22Rv1 (cell line): ENCODE measurements at regions not wholly inside any gene's neighbourhood (a gene's known extent, or its start where the extent isn't known, plus 50 kb on each side); places are given as distances from the start of the nearest gene placed in this dataset.

ENCODE experiments used
- H3K27ac ChIP-seq: fragments of 450-650 bp; 2 replicates; pipeline ENCODE4 v1.5.1; 2017
- ZFX ChIP-seq: fragments of 450-650 bp; IDR thresholded peaks from 2 replicates; pipeline ENCODE4 v1.6.1; 2017; ENCODE audit warnings: antibody characterized with exemption, borderline replicate concordance
- TF ChIP-seq, protein P1 (sequence below): fragments of 450-650 bp; IDR thresholded peaks from 2 replicates; pipeline ENCODE4 v1.5.1; 2017; ENCODE audit warnings: mild to moderate bottlenecking

DNA sequence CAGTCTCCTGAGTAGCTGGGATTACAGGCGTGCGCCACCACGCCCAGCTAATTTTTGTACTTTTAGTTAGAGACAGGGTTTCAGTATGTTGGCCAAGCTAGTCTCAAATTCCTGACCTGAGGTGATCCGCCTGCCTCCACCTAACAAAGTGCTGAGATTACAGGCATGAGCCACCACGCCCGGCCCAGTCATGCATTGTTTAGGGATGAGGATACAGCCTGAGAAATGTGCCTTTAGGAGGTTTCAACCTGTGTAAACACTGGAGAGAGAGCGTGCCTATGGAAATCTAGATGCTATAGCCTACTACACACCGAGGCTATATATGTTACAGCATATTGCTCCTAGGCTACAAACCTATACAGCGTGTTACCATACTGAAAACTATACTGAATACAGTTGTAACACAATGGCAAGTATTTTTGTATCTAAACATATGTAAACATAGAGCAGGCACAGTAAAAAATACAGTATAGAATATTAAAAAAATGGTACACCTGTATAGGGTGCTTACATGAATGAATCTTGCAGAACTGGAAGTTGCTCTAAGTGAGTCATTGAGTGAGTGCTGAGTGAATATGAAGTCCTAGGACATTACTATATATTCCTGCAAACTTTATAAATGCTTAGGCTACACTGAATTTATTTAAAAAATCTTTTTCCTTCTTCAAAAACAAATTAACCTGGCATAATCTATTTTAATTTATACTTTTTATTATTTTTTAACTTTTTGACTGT is 588.2 kb upstream of the ADGRL3 start:
- no peak overlapping the region for H3K27ac ChIP-seq
- TF ChIP-seq ZFX = no peak
- TF ChIP-seq, protein P1, sequence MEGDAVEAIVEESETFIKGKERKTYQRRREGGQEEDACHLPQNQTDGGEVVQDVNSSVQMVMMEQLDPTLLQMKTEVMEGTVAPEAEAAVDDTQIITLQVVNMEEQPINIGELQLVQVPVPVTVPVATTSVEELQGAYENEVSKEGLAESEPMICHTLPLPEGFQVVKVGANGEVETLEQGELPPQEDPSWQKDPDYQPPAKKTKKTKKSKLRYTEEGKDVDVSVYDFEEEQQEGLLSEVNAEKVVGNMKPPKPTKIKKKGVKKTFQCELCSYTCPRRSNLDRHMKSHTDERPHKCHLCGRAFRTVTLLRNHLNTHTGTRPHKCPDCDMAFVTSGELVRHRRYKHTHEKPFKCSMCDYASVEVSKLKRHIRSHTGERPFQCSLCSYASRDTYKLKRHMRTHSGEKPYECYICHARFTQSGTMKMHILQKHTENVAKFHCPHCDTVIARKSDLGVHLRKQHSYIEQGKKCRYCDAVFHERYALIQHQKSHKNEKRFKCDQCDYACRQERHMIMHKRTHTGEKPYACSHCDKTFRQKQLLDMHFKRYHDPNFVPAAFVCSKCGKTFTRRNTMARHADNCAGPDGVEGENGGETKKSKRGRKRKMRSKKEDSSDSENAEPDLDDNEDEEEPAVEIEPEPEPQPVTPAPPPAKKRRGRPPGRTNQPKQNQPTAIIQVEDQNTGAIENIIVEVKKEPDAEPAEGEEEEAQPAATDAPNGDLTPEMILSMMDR = no peak

DNA sequence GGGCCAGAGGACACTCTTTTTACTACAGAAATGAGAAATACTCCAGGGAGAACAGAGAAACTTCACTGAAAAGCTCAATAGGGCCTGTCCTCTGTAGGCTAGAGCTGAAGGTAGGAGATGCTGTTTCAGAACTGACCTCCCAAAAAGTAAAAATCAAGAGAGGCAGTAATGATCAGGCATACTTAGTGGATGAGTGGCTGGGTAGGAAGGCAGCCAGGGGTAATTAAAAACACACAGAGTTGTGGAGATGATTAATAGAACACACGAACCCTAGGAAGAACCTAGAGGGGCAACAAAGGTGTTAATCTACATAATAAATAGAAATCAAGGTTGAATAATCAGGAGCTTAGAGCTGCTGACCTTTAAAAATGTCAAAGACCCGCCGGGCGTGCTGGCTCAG is 582.4 kb upstream of the ADGRL3 start:
- no peak for TF ChIP-seq ZFX
- TF ChIP-seq, protein P1 = no peak
- no peak overlapping the region for H3K27ac ChIP-seq

DNA sequence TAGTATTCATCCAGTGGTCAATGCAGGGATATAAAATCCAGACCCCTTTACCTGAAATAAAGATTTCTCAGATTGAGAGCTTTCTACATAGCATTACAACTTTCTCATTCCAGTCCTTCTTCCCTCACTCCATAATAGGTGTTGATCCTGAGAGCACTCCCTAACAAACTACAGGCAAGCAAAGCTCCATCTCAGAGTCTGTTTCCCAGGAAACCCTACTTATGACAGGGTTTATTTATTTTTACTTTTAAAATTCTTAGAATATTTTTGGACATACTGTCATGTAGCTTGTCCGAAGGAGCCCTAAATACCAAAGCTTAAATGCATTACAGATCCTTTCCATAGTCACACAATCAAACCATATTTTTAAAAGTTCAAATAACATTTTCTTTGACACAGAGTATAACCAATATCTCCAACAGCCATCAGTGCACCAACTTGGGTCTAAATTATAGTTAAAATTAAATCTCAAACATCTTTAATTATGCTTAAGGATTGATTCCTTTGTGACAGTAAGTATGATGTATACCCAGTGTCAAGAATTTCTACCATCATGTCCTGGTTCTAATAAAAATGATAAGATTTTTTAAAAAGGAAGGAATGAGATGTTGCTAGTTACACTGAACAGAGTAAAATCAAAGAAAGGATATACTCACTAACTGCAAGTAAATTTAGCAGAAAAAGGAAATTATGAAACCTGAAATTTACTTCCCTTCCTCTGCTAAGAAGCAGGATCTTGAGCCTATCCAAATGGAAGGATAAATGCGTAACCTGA is 580.4 kb upstream of the ADGRL3 start:
- no peak overlapping the region for H3K27ac ChIP-seq
- no peak for TF ChIP-seq ZFX
- TF ChIP-seq, protein P1 = no peak

GRCh38 chr4:60637976-60638375 is 562.1 kb upstream of the ADGRL3 start:
- H3K27ac ChIP-seq = no peak overlapping the region
- TF ChIP-seq, protein P1 = no peak
- no peak for TF ChIP-seq ZFX

GRCh38 chr4:60648774-60649173 is 551.4 kb upstream of the ADGRL3 start:
- H3K27ac ChIP-seq = no peak overlapping the region
- TF ChIP-seq ZFX = no peak
- TF ChIP-seq, protein P1 = no peak

- no peak for TF ChIP-seq ZFX
- TF ChIP-seq, protein P1 = no peak
These were observed 547.2 kb upstream of the ADGRL3 start for GRCh38 chr4:60652933-60653332.

DNA sequence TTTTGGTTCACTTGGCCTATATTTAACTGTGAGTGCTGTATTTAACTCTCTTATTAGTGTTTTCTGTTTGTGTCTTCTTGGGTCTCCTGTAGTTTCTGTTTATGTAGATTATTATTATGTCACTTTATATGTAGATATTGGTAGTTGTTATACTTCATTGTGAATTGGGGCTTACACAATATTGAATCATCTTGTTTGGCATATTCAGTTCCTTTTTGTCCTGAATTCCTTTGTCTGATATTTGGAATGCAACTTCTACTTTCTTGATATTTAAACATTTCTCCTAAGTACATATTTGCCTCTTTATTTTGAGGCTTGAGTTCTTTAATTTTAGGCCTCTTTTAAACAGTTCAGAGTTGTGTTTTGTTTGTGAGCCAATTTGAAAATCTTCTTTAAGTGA is 544.8 kb upstream of the ADGRL3 start:
- no peak overlapping the region for H3K27ac ChIP-seq
- no peak for TF ChIP-seq ZFX
- TF ChIP-seq, protein P1 = no peak

More at GRCh38 chr4:60652933-60653332, 547.2 kb upstream of the ADGRL3 start:
- H3K27ac ChIP-seq = no peak overlapping the region
